Adipocyte (in vitro differentiated cells): ENCODE measurements at regions not wholly inside any gene's neighbourhood (a gene's known extent, or its start where the extent isn't known, plus 50 kb on each side); places are given as distances from the start of the nearest gene placed in this dataset.

Source experiments
- DNase-seq: peaks from one replicate; pipeline ENCODE4 v3.0.0-alpha.2; 2015; ENCODE audit warnings: low read depth
- H3K27me3 ChIP-seq: replicated peaks from 2 replicates; pipeline ENCODE4 v1.7.0; 2013; ENCODE audit warnings: mild to moderate bottlenecking, low read length, moderate library complexity; ENCODE audit not compliant: control insufficient read depth, insufficient read depth
- H3K36me3 ChIP-seq: 2 replicates; pipeline ENCODE4 v1.7.0; 2013; ENCODE audit warnings: low read length, mild to moderate bottlenecking, moderate library complexity; ENCODE audit not compliant: control insufficient read depth, insufficient read depth, severe bottlenecking
- H3K4me1 ChIP-seq: 2 replicates; pipeline ENCODE4 v1.7.0; 2013; ENCODE audit warnings: mild to moderate bottlenecking, low read length, moderate library complexity; ENCODE audit not compliant: control insufficient read depth, insufficient read depth
- H3K4me3 ChIP-seq: 2 replicates; pipeline ENCODE4 v1.7.0; 2013; ENCODE audit warnings: mild to moderate bottlenecking, low read length, moderate library complexity
- H3K9ac ChIP-seq: 2 replicates; pipeline ENCODE4 v1.7.0; 2013; ENCODE audit warnings: mild to moderate bottlenecking, low read length, moderate library complexity
- H3K9me3 ChIP-seq: 2 replicates; pipeline ENCODE4 v1.7.0; 2013; ENCODE audit warnings: mild to moderate bottlenecking, low read length, moderate library complexity; ENCODE audit not compliant: control insufficient read depth

GRCh38 chr4:111934314-111934713 lies 210.9 kb upstream of the FAM241A start:
- H3K27me3 ChIP-seq = no peaks in the 10 kb centered on the region
- H3K9ac ChIP-seq = no peak overlapping the region
- H3K36me3 ChIP-seq = no peaks in the 10 kb centered on the region
- no peak overlapping the region for H3K4me3 ChIP-seq
- H3K4me1 ChIP-seq = no peaks in the 10 kb centered on the region
- DNase-seq = no peak
- no peaks in the 10 kb centered on the region for H3K9me3 ChIP-seq

- H3K9ac ChIP-seq = no peak overlapping the region
- DNase-seq = peak; percentile 44
- no peaks in the 10 kb centered on the region for H3K27me3 ChIP-seq
- no peaks in the 10 kb centered on the region for H3K4me1 ChIP-seq
- no peaks in the 10 kb centered on the region for H3K36me3 ChIP-seq
- no peak overlapping the region for H3K4me3 ChIP-seq
- H3K9me3 ChIP-seq = no peaks in the 10 kb centered on the region
Measured at GRCh38 chr4:111937368-111937767, 207.9 kb upstream of the FAM241A start.

GRCh38 chr4:111941957-111942356 lies 203.3 kb upstream of the FAM241A start:
- no peak overlapping the region for H3K9ac ChIP-seq
- H3K4me1 ChIP-seq = no peaks in the 10 kb centered on the region
- no peak for DNase-seq
- H3K27me3 ChIP-seq = no peaks in the 10 kb centered on the region
- no peaks in the 10 kb centered on the region for H3K9me3 ChIP-seq
- H3K36me3 ChIP-seq = no peaks in the 10 kb centered on the region
- no peak overlapping the region for H3K4me3 ChIP-seq

GRCh38 chr4:111943796-111944203 lies 201.5 kb upstream of the FAM241A start:
- Histone ChIP-seq H3K9ac (no peak overlapping the region), H3K4me3 (no peak overlapping the region), H3K9me3 (no peaks in the 10 kb centered on the region), H3K4me1 (no peaks in the 10 kb centered on the region), H3K36me3 (no peaks in the 10 kb centered on the region), H3K27me3 (no peaks in the 10 kb centered on the region)
- no peak for DNase-seq

- no peaks in the 10 kb centered on the region for H3K9me3 ChIP-seq
- H3K9ac ChIP-seq = no peak overlapping the region
- no peaks in the 10 kb centered on the region for H3K36me3 ChIP-seq
- DNase-seq = peak; percentile 5
- no peaks in the 10 kb centered on the region for H3K4me1 ChIP-seq
- H3K27me3 ChIP-seq = no peaks in the 10 kb centered on the region
- H3K4me3 ChIP-seq = no peak overlapping the region
Measured at GRCh38 chr4:111945014-111945413, 200.2 kb upstream of the FAM241A start.

- H3K9me3 ChIP-seq = no peaks in the 10 kb centered on the region
- H3K4me1 ChIP-seq = no peaks in the 10 kb centered on the region
- no peak overlapping the region for H3K4me3 ChIP-seq
- H3K9ac ChIP-seq = no peak overlapping the region
- H3K27me3 ChIP-seq = no peaks in the 10 kb centered on the region
- H3K36me3 ChIP-seq = no peaks in the 10 kb centered on the region
- DNase-seq = no peak
Measured at GRCh38 chr4:111946800-111947199, 198.5 kb upstream of the FAM241A start.

GRCh38 chr4:111952688-111953087 lies 192.6 kb upstream of the FAM241A start:
- DNase-seq = no peak

GRCh38 chr4:111954550-111954949 lies 190.7 kb upstream of the FAM241A start:
- Histone ChIP-seq H3K4me3 (no peak overlapping the region), H3K9ac (no peak overlapping the region), H3K4me1 (peaks cover 6% of the 10 kb centered on the region), H3K9me3 (no peaks in the 10 kb centered on the region), H3K27me3 (no peaks in the 10 kb centered on the region), H3K36me3 (no peaks in the 10 kb centered on the region)
- no peak for DNase-seq

More at GRCh38 chr4:111952688-111953087, 192.6 kb upstream of the FAM241A start:
- no peak overlapping the region for H3K9ac ChIP-seq
- no peaks in the 10 kb centered on the region for H3K9me3 ChIP-seq
- H3K36me3 ChIP-seq = no peaks in the 10 kb centered on the region
- H3K4me1 ChIP-seq = no peaks in the 10 kb centered on the region
- H3K4me3 ChIP-seq = no peak overlapping the region
- no peaks in the 10 kb centered on the region for H3K27me3 ChIP-seq

- Histone ChIP-seq H3K9ac (no peak overlapping the region), H3K36me3 (no peaks in the 10 kb centered on the region), H3K4me3 (no peak overlapping the region), H3K27me3 (no peaks in the 10 kb centered on the region), H3K9me3 (no peaks in the 10 kb centered on the region), H3K4me1 (peaks cover 10% of the 10 kb centered on the region)
- DNase-seq = no peak
Measured at GRCh38 chr4:111955001-111955400, 190.3 kb upstream of the FAM241A start.

- H3K4me3 ChIP-seq = no peak overlapping the region
- H3K36me3 ChIP-seq = no peaks in the 10 kb centered on the region
- no peaks in the 10 kb centered on the region for H3K9me3 ChIP-seq
- H3K4me1 ChIP-seq = peaks cover 16% of the 10 kb centered on the region
- no peak for DNase-seq
- no peaks in the 10 kb centered on the region for H3K27me3 ChIP-seq
- no peak overlapping the region for H3K9ac ChIP-seq
Measured at GRCh38 chr4:111957116-111957515, 188.1 kb upstream of the FAM241A start.

- no peaks in the 10 kb centered on the region for H3K36me3 ChIP-seq
- no peaks in the 10 kb centered on the region for H3K27me3 ChIP-seq
- no peak for DNase-seq
- no peaks in the 10 kb centered on the region for H3K9me3 ChIP-seq
- H3K9ac ChIP-seq = no peak overlapping the region
- no peak overlapping the region for H3K4me3 ChIP-seq
- peaks cover 16% of the 10 kb centered on the region for H3K4me1 ChIP-seq
Measured at GRCh38 chr4:111957997-111958396, 187.3 kb upstream of the FAM241A start.

GRCh38 chr4:111959222-111959621 lies 186.0 kb upstream of the FAM241A start:
- no peak overlapping the region for H3K9ac ChIP-seq
- H3K4me3 ChIP-seq = peak overlapping the region; percentile 3
- no peak for DNase-seq
- no peaks in the 10 kb centered on the region for H3K9me3 ChIP-seq
- H3K36me3 ChIP-seq = no peaks in the 10 kb centered on the region
- peaks cover 16% of the 10 kb centered on the region for H3K4me1 ChIP-seq
- H3K27me3 ChIP-seq = no peaks in the 10 kb centered on the region
